ENCODE measurements at regions not wholly inside any gene's neighbourhood (a gene's known extent, or its start where the extent isn't known, plus 50 kb on each side); places are given as distances from the start of the nearest gene placed in this dataset.

DNA sequence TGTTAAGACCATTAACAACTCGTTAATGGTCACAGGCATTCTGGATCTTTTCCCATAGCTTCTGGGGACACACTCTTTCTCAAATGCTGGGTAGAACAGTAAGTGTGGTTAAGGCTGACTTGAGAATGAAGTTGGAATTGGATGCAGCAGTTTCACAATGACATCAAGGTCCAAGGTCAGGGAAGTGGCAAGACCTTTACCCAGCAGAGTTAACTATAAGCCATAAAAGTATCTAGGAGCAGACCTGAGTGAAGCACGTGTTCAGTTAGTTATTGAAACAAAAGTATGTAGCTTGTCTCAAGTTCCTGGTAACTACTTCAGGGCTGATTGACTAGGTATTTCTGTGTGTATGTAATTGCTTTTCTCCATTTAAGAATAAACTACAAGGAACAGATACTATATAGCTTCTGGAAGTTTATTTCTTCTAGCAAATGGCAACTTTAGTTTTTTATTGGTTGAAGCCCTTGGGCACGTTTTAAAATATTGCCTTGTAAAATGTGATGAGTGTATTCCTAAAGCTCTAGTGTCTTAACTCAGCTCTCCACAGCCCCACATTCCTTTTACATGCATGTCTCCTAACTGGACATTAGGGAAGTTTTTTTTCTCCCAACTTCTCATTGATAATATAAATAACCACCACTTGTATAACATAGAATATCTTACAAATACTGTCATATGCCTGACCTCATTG, 479.0 kb upstream of the CITED2 start:
- no peaks in the 10 kb centered on the region for H3F3A ChIP-seq (ENCODE audit: insufficient read depth, low read length, poor library complexity, severe bottlenecking)
- no peak overlapping the region for H3K9ac ChIP-seq (ENCODE audit: low read length)
- H3K27me3 ChIP-seq (ENCODE audit: insufficient read depth, low read depth, low read length) = no peaks in the 10 kb centered on the region
- H3K4me2 ChIP-seq (ENCODE audit: low read length) = no peak overlapping the region
- no peak overlapping the region for H3K4me3 ChIP-seq (ENCODE audit: low read length)
- no peaks in the 10 kb centered on the region for H3K9me3 ChIP-seq (ENCODE audit: low read length)
- H3K27ac ChIP-seq (ENCODE audit: low read length) = no peak overlapping the region
- H2AFZ ChIP-seq (ENCODE audit: low read depth, low read length) = no peak overlapping the region
- TF ChIP-seq SMC3 (conservative IDR thresholded peaks at IDR 0.05; ENCODE audit: poor library complexity) (no peak), EP300 (conservative IDR thresholded peaks at IDR 0.05; ENCODE audit: poor library complexity, severe bottlenecking) (no peak), EZH2 (IDR thresholded peaks at IDR 0.05; ENCODE audit: borderline replicate concordance, insufficient read depth, low read length, poor library complexity, severe bottlenecking) (no peak), TAF1 (IDR thresholded peaks at IDR 0.05; ENCODE audit: low read depth) (no peak), MXI1 (conservative IDR thresholded peaks at IDR 0.05; ENCODE audit: poor library complexity, severe bottlenecking) (no peak), POLR2AphosphoS5 (IDR thresholded peaks at IDR 0.05) (no peak), RAD21 (conservative IDR thresholded peaks at IDR 0.05) (no peak)
- TF ChIP-seq, protein P1, sequence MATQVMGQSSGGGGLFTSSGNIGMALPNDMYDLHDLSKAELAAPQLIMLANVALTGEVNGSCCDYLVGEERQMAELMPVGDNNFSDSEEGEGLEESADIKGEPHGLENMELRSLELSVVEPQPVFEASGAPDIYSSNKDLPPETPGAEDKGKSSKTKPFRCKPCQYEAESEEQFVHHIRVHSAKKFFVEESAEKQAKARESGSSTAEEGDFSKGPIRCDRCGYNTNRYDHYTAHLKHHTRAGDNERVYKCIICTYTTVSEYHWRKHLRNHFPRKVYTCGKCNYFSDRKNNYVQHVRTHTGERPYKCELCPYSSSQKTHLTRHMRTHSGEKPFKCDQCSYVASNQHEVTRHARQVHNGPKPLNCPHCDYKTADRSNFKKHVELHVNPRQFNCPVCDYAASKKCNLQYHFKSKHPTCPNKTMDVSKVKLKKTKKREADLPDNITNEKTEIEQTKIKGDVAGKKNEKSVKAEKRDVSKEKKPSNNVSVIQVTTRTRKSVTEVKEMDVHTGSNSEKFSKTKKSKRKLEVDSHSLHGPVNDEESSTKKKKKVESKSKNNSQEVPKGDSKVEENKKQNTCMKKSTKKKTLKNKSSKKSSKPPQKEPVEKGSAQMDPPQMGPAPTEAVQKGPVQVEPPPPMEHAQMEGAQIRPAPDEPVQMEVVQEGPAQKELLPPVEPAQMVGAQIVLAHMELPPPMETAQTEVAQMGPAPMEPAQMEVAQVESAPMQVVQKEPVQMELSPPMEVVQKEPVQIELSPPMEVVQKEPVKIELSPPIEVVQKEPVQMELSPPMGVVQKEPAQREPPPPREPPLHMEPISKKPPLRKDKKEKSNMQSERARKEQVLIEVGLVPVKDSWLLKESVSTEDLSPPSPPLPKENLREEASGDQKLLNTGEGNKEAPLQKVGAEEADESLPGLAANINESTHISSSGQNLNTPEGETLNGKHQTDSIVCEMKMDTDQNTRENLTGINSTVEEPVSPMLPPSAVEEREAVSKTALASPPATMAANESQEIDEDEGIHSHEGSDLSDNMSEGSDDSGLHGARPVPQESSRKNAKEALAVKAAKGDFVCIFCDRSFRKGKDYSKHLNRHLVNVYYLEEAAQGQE (IDR thresholded peaks at IDR 0.05; ENCODE audit: borderline replicate concordance) = no peak
- TF ChIP-seq, protein P2, sequence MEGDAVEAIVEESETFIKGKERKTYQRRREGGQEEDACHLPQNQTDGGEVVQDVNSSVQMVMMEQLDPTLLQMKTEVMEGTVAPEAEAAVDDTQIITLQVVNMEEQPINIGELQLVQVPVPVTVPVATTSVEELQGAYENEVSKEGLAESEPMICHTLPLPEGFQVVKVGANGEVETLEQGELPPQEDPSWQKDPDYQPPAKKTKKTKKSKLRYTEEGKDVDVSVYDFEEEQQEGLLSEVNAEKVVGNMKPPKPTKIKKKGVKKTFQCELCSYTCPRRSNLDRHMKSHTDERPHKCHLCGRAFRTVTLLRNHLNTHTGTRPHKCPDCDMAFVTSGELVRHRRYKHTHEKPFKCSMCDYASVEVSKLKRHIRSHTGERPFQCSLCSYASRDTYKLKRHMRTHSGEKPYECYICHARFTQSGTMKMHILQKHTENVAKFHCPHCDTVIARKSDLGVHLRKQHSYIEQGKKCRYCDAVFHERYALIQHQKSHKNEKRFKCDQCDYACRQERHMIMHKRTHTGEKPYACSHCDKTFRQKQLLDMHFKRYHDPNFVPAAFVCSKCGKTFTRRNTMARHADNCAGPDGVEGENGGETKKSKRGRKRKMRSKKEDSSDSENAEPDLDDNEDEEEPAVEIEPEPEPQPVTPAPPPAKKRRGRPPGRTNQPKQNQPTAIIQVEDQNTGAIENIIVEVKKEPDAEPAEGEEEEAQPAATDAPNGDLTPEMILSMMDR (IDR thresholded peaks at IDR 0.05; ENCODE audit: poor library complexity, severe bottlenecking) = no peak
- no peaks in the 10 kb centered on the region for H3K79me2 ChIP-seq (replicated peaks; ENCODE audit: insufficient read depth, low read length)
- no peaks in the 10 kb centered on the region for H4K20me1 ChIP-seq (ENCODE audit: insufficient read depth)
- H3K36me3 ChIP-seq (ENCODE audit: insufficient read depth, low read length) = no peaks in the 10 kb centered on the region
- no peaks in the 10 kb centered on the region for H3K9me2 ChIP-seq (ENCODE audit: insufficient read depth, low read length)

DNA sequence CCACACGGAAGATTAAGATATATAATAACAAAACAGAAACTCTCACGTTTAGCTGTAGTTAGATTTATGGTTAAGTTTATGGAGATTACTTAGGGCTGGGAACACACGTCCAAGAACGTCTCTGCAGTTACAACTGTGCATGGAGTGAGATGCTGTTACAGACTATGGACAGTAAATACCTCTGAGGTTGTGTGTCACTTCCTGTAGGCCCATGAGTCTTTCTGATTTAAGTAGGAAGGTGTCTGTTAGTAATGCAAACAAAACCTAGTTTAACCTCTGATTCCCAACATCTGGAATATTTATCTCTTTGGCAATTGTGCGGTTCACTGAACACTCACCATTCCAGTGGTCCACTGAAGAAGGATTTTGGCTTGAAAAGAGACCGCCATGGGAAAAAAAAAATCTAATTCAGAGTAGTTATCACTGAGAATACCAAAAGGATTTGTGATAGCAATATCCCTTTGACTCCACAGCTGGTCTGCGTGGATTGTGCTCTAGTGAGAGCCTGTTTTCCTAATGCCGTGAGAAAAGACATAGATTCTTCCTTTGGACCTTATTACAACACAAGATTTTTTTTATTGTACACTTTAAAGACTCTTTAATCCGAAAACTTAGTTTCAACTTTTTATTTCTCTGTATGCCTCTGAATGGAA, 478.2 kb upstream of the CITED2 start:
- no peaks in the 10 kb centered on the region for H3K36me3 ChIP-seq (ENCODE audit: insufficient read depth, low read length)
- no peaks in the 10 kb centered on the region for H3K9me2 ChIP-seq (ENCODE audit: insufficient read depth, low read length)
- no peaks in the 10 kb centered on the region for H3K79me2 ChIP-seq (replicated peaks; ENCODE audit: insufficient read depth, low read length)
- H3K27ac ChIP-seq (ENCODE audit: low read length) = no peak overlapping the region
- no peaks in the 10 kb centered on the region for H3K27me3 ChIP-seq (ENCODE audit: insufficient read depth, low read depth, low read length)
- H3K4me3 ChIP-seq (ENCODE audit: low read length) = no peak overlapping the region
- H2AFZ ChIP-seq (ENCODE audit: low read depth, low read length) = no peak overlapping the region
- TF ChIP-seq EZH2 (IDR thresholded peaks at IDR 0.05; ENCODE audit: borderline replicate concordance, insufficient read depth, low read length, poor library complexity, severe bottlenecking) (no peak), POLR2AphosphoS5 (IDR thresholded peaks at IDR 0.05) (no peak), MXI1 (conservative IDR thresholded peaks at IDR 0.05; ENCODE audit: poor library complexity, severe bottlenecking) (no peak), TAF1 (IDR thresholded peaks at IDR 0.05; ENCODE audit: low read depth) (no peak), EP300 (conservative IDR thresholded peaks at IDR 0.05; ENCODE audit: poor library complexity, severe bottlenecking) (no peak), SMC3 (conservative IDR thresholded peaks at IDR 0.05; ENCODE audit: poor library complexity) (no peak), RAD21 (conservative IDR thresholded peaks at IDR 0.05) (no peak)
- TF ChIP-seq, protein P1 (IDR thresholded peaks at IDR 0.05; ENCODE audit: borderline replicate concordance) = no peak
- TF ChIP-seq, protein P2 (IDR thresholded peaks at IDR 0.05; ENCODE audit: poor library complexity, severe bottlenecking) = no peak
- H3K9ac ChIP-seq (ENCODE audit: low read length) = no peak overlapping the region
- no peak overlapping the region for H3K4me2 ChIP-seq (ENCODE audit: low read length)
- H3K9me3 ChIP-seq (ENCODE audit: low read length) = no peaks in the 10 kb centered on the region
- H4K20me1 ChIP-seq (ENCODE audit: insufficient read depth) = no peaks in the 10 kb centered on the region
- no peaks in the 10 kb centered on the region for H3F3A ChIP-seq (ENCODE audit: insufficient read depth, low read length, poor library complexity, severe bottlenecking)

Measured in neural cell (in vitro differentiated cells).